T follicular helper cell (primary cell): ENCODE measurements at regions not wholly inside any gene's neighbourhood (a gene's known extent, or its start where the extent isn't known, plus 50 kb on each side); places are given as distances from the start of the nearest gene placed in this dataset.
"Not testable (repeated sequence)": the region's sequence is repeated elsewhere in the genome, so short reads cannot be mapped to it uniquely, and the experiment has no call there.

Experiments
- DNase-seq: peaks from one replicate; pipeline ENCODE4 v3.0.0-alpha.2; 2020; ENCODE audit warnings: low read depth

- no peak for DNase-seq
These were observed 127.4 kb upstream of the SLC8A1 start for GRCh38 chr2:40579247-40579646.

GRCh38 chr2:40584432-40584831 lies 132.5 kb upstream of the SLC8A1 start:
- DNase-seq: no peak

DNA sequence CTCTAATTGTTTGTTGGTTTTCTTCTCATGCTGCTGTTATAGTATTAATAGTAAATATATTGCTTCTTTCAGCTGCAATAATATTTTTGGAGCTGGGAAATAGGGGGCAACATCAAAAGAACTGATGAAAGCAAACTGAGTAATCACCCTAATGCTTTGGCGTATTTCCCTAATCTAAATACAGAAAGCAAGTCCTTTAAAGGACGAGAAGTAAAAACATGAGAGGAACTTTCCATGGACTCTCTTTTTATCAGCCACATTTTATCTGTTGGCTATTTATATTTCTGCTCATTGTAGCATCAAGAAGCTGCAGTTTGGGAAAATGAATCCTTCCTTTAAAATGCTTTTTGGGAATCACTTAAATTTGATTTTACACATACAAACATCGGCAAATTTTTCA lies 139.9 kb upstream of the SLC8A1 start:
- no peak for DNase-seq

GRCh38 chr2:40592218-40592617 lies 140.3 kb upstream of the SLC8A1 start:
- DNase-seq: no peak

DNA sequence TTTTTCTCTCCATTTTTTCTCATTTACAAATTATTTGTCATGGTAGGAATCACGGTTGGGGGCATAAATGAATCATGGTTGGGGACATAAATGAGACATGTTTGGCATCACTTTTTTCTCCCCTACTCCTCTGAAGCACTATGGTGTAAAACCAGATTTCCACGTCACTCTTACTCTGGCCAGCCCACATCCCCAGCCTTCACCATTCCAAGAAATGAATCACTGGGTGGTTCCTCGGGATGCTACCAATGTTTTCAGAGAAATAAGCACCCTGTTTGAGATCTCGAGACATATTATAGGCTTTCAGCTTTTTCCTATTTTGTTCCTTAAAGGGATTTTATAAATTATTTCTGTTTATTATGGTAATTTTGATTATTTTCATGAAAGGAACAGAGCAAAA lies 155.0 kb upstream of the SLC8A1 start:
- DNase-seq: no peak

GRCh38 chr2:40611196-40611595 lies 159.3 kb upstream of the SLC8A1 start:
- no peak for DNase-seq

- DNase-seq: no peak
These were observed 174.0 kb upstream of the SLC8A1 start for GRCh38 chr2:40625849-40626248.

DNA sequence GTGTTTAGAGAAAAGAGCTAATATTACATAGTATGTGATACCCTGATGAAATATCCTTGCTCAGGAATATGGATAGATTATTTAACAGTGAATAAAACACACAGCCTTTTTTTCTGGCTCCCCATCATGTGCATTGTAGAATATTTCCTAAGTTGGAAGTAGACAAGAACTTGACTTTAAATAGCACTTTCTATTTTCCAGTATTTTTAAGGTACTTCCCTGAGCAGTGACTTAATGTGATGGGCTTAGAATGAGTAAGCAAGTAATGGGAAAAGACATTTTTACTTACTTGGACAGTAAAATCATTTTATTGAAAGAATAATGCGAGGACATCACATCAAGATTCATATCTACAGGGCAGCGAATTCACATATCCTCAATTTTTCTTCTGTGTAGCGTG lies 176.7 kb upstream of the SLC8A1 start:
- DNase-seq: no peak

GRCh38 chr2:40629768-40630434 lies 178.0 kb upstream of the SLC8A1 start:
- DNase-seq: no peak

GRCh38 chr2:40639320-40639719 lies 187.4 kb upstream of the SLC8A1 start:
- no peak for DNase-seq

- no peak for DNase-seq
These were observed 190.3 kb upstream of the SLC8A1 start for GRCh38 chr2:40642237-40642636.

DNA sequence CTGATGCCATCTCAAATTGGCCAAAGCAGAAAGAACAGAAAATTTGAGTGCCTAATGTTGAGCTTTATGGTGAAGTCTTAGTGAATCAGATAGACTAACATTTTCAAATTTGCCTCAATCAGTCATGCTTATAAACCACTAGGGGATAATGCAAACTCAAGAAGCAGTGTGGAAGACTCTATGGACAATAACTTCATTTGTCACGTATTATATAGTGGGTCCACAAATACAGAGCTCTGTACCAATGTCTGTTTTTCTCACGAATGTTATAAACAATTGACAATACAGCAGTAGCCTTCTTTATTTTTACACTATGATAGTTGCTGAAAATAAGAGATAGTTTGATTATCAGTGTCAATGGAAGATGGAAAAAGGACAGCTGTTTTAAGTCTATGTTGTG lies 190.8 kb upstream of the SLC8A1 start:
- DNase-seq: no peak

DNA sequence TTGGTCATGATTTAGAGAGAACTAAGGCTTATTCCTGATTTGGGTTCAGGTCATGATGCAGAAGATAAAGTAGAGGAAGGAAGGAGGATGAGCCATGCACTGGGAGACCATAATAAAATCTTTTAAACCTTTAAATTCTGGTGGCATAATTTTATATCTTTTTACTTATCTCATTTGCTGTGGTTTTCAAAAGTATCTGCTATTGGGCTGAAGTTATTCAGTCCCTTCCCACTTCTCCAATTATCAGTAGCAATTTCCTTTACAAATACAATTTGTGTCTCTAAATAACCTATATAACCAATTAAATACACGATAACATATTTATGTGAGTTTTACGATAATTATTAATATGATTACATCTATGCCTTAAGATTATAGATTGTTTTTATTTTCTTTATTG lies 194.8 kb upstream of the SLC8A1 start:
- DNase-seq: no peak

DNA sequence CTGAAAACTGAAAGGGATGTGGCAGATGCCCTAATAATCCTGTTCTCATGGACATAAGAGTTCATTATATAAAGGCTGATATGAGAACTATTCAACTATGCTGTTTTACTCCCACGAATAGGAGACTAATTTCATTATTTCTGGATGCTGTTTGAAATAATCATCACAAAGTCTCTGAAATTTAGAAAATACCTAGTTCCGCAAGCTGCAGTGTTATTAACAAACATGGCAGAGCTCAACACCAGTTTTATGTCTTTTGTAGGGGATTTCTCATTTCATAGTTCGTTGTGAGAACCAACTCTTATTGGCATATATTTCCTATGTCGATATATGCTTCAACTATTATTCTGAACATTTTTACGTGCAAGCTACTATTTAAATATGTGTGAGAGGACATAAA lies 200.3 kb upstream of the SLC8A1 start:
- DNase-seq: no peak

DNA sequence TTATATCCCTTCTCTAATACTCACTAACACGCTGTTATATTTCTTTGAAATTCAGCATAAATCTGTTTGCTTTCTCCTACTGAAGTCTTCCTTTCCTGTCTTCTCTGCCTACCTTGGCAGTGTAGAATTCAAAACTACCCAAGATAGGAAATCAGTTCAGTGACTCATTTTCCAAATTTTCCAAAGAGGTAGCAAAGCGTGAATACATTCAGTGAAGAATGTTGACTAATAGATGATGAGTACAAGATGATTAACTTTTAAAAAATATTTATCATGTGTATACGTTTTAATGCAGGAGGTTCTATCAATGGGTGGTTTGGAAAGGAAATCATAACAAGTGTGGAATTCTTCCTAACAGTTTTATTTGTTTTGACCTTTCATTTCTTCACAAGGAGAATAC lies 201.9 kb upstream of the SLC8A1 start:
- no peak for DNase-seq

- DNase-seq: no peak
These were observed 202.5 kb upstream of the SLC8A1 start for GRCh38 chr2:40654346-40654745.

DNA sequence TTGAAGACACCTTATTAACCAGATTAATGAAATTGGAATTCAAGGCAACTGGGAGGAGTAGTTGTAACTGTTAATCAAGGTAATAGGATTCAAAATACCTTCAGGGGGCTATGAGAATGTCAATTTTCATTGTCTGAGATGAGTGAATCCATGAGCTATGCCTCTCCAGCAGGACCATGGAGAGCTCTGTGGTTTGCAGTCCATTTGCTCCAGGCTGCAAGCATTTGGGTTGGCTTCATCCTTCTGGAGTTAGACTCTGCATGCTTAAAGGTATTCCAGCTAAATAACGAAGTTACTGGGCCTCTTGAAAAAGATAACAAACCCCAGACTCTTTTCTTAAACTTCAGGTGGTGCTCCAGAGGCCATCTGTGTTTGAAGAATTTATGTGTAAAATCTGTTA lies 207.1 kb upstream of the SLC8A1 start:
- no peak for DNase-seq

DNA sequence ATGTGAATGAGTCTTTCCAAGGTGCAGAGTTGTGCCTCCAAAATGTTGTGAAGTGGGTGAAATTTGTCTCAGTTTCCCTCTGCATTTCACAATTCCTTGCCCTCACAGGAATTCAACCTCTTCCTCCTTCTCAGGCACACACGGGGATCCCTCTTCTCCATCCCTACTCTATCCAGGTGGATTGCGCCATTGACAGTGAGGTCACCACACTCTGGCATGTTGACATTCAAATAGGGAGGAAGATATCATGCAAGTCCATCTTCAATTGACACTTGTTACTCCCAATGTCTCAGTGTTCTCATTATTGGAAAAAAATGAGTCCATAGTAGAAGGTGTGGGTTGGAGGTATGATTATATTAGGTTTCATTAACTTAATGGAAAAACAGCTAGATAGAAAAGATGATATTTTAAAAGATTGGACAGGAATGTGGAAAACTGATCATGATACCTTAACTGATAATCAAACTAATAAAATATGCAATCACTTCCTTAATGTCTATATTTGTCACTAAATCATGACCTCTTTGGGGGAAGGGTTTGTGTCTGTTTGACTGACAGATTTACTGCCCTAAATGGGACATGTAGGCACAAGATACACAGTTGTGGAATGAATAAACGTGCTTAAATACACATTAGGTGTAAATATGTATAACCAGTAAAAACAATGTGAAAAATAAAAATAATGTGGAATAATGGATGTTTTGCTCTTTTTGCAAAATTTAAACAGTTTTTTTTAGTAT lies 213.8 kb upstream of the SLC8A1 start:
- no peak for DNase-seq

- DNase-seq: no peak
These were observed 214.5 kb upstream of the SLC8A1 start for GRCh38 chr2:40666398-40666797.

DNA sequence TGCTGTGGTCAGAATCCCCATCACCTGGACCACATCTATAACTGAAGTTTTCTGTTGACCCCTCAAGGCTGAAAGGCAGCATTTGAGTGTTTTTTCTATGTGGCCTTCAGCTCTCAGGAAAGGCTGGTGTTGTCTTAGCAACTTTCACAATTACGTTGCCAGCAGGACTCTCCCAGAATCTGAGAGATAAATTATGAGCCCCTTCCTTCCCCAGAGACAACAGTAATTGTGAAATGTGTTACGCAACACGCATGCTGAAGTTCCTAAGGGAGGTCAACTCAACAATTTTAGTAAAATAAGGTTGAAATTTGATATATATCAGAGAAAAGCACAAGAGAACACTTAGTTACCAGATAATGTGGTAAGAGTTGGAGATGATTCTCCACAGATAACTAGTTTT lies 216.5 kb upstream of the SLC8A1 start:
- DNase-seq: no peak

DNA sequence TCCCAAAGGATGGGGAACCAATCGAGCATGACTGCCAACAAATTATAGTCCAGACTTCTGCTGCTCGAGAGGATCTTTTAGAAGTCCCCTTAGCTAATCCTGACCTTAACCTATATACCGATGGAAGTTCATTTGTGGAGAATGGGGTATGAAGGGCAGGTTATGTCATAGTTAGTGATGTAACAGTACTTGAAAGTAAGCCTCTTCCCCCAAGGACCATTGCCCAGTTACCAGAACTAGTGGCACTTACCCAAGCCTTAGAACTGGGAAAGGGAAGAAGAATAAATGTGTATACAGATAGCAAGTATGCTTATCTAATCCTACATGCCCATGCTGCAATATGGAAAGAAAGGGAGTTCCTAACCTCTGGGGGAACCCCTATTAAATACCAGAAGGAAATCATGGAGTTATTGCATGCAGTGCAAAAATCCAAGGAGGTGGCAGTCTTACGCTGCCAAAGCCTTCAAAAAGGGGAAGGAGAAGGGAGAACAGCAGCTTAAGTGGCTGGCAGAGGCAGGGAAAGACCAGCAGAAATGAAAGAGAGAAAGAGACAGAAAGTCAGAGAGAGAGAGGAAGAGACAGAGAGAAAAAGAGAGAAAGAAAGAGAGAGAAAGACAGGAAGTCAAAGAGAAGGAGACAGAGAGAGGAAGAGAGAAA lies 224.4 kb upstream of the SLC8A1 start:
- DNase-seq: not testable (repeated sequence)

- no peak for DNase-seq
These were observed 228.7 kb upstream of the SLC8A1 start for GRCh38 chr2:40680547-40680946.

DNA sequence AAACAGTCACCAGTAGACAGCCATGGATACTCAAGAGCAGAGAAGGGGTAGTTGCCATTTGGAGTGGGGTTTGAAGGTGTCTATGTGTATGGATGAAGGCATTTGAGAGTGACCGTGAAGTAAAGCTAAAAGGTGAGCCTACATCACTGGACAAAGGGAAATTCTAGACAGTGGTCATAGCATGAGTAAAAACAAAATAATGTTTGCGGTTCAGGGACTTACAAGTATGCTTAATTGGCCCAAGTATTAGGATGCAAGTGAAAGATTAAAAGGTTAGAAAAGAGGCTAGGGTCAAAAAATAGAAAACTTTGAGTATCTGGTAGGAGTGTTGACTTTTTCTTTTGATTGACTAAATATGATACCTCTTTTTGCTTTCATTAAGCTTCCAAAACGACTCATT lies 238.1 kb upstream of the SLC8A1 start:
- no peak for DNase-seq
